Fibroblast of lung (primary cell): ENCODE measurements at regions not wholly inside any gene's neighbourhood (a gene's known extent, or its start where the extent isn't known, plus 50 kb on each side); places are given as distances from the start of the nearest gene placed in this dataset.

Experiments used
- DNase-seq, 2 donors: peaks; one replicate each; pipeline versions ENCODE4 v3.0.0 to v3.0.0-alpha.2; 2010; ENCODE audit warnings: low read depth in 2 of 2
- H2AFZ ChIP-seq: 2 replicates; pipeline ENCODE4 v1.5.1; 2012; ENCODE audit warnings: low read length, control low read depth, inconsistent platforms
- H3K27ac ChIP-seq: 2 replicates; pipeline ENCODE4 v1.5.1; 2011; ENCODE audit warnings: low read length, control low read depth; ENCODE audit not compliant: insufficient read depth
- H3K27me3 ChIP-seq: 2 replicates; pipeline ENCODE4 v1.5.1; 2011; ENCODE audit warnings: mild to moderate bottlenecking, low read length; ENCODE audit not compliant: control insufficient read depth, insufficient read depth
- H3K36me3 ChIP-seq: 2 replicates; pipeline ENCODE4 v1.5.1; 2011; ENCODE audit warnings: low read length; ENCODE audit not compliant: control insufficient read depth, insufficient read depth
- H3K4me1 ChIP-seq: 2 replicates; pipeline ENCODE4 v1.5.1; 2011; ENCODE audit warnings: low read length; ENCODE audit not compliant: control insufficient read depth, insufficient read depth; ENCODE audit errors: extremely low read depth
- H3K4me2 ChIP-seq: 2 replicates; pipeline ENCODE4 v1.5.1; 2011; ENCODE audit warnings: low read length, control low read depth; ENCODE audit not compliant: insufficient read depth; ENCODE audit errors: extremely low read depth
- H3K4me3 ChIP-seq, 4 experiments: fragments of 200-600 bp in 1 of 4; sonication (generic) in 1 of 4; replicated peaks in 1 of 4; 2 replicates each; pipeline ENCODE4 v1.5.1; 2011 to 2016; ENCODE audit warnings: low read length in 4 of 4, low read depth in 3 of 4, mild to moderate bottlenecking in 3 of 4, control low read depth in 2 of 4, inconsistent platforms in 1 of 4, mixed read lengths in 1 of 4; ENCODE audit not compliant: insufficient read depth in 1 of 4; ENCODE audit errors: control extremely low read depth in 1 of 4
- H3K79me2 ChIP-seq: 2 replicates; pipeline ENCODE4 v1.5.1; 2012; ENCODE audit warnings: mild to moderate bottlenecking, low read length, inconsistent platforms; ENCODE audit not compliant: control insufficient read depth, insufficient read depth
- H3K9ac ChIP-seq: 2 replicates; pipeline ENCODE4 v1.5.1; 2011; ENCODE audit warnings: mild to moderate bottlenecking, low read length, control low read depth; ENCODE audit not compliant: insufficient read depth
- H3K9me3 ChIP-seq: 2 replicates; pipeline ENCODE4 v1.5.1; 2012; ENCODE audit warnings: low read depth, low read length; ENCODE audit not compliant: control insufficient read depth, insufficient read depth
- H4K20me1 ChIP-seq: 2 replicates; pipeline ENCODE4 v1.5.1; 2011; ENCODE audit warnings: low read length; ENCODE audit not compliant: control insufficient read depth, insufficient read depth; ENCODE audit errors: extremely low read depth
- CTCF ChIP-seq, 2 donors: IDR thresholded peaks in 1 of 2; conservative IDR thresholded peaks in 1 of 2; 1 replicate in 1 of 2; 2 replicates in 1 of 2; pipeline ENCODE4 v1.5.1; 2011 to 2012; ENCODE audit warnings: low read length in 2 of 2, control low read depth in 1 of 2, inconsistent platforms in 1 of 2, low read depth in 1 of 2, mild to moderate bottlenecking in 1 of 2
- EZH2 ChIP-seq: IDR thresholded peaks from 2 replicates; pipeline ENCODE4 v1.5.1; 2012; ENCODE audit warnings: low read length, control low read depth, mild to moderate bottlenecking; ENCODE audit errors: missing control alignments

GRCh38 chr14:97544571-97544970, 747.4 kb downstream of the VRK1 start:
- Histone ChIP-seq H3K4me2 (no peak overlapping the region), H3K36me3 (no peaks in the 10 kb centered on the region), H3K9me3 (no peaks in the 10 kb centered on the region), H3K27ac (no peak overlapping the region), H3K79me2 (no peaks in the 10 kb centered on the region), H3K9ac (no peak overlapping the region), H4K20me1 (no peaks in the 10 kb centered on the region), H2AFZ (no peak overlapping the region), H3K27me3 (no peaks in the 10 kb centered on the region), H3K4me1 (no peaks in the 10 kb centered on the region), H3K4me3 (no peak overlapping the region)
- DNase-seq, result no peak
- TF ChIP-seq CTCF (conservative IDR thresholded peaks at IDR 0.05 in 1 of 2, IDR thresholded peaks at IDR 0.05 in 1 of 2; ENCODE audit: low read depth in 1 of 2, low read length in 2 of 2), result no peak
- no peak for TF ChIP-seq EZH2

GRCh38 chr14:97546491-97547230, 749.5 kb downstream of the VRK1 start:
- H2AFZ ChIP-seq, result no peak overlapping the region
- no peaks in the 10 kb centered on the region for H3K79me2 ChIP-seq
- no peak for DNase-seq
- H3K9me3 ChIP-seq, result no peaks in the 10 kb centered on the region
- TF ChIP-seq EZH2, result no peak
- no peak for TF ChIP-seq CTCF (conservative IDR thresholded peaks at IDR 0.05 in 1 of 2, IDR thresholded peaks at IDR 0.05 in 1 of 2; ENCODE audit: low read depth in 1 of 2, low read length in 2 of 2)
- no peak overlapping the region for H3K9ac ChIP-seq
- H3K27ac ChIP-seq, result no peak overlapping the region
- no peak overlapping the region for H3K4me3 ChIP-seq
- H3K4me2 ChIP-seq, result no peak overlapping the region
- no peaks in the 10 kb centered on the region for H3K27me3 ChIP-seq
- no peaks in the 10 kb centered on the region for H3K36me3 ChIP-seq
- H4K20me1 ChIP-seq, result no peaks in the 10 kb centered on the region
- H3K4me1 ChIP-seq, result no peaks in the 10 kb centered on the region

- no peak overlapping the region for H3K4me2 ChIP-seq
- H3K27me3 ChIP-seq, result no peaks in the 10 kb centered on the region
- H3K4me1 ChIP-seq, result no peaks in the 10 kb centered on the region
- no peak overlapping the region for H3K9ac ChIP-seq
- H3K4me3 ChIP-seq, result no peak overlapping the region
- DNase-seq, result no peak
- no peak overlapping the region for H2AFZ ChIP-seq
- H3K79me2 ChIP-seq, result no peaks in the 10 kb centered on the region
- no peak for TF ChIP-seq EZH2
- H3K27ac ChIP-seq, result no peak overlapping the region
- H3K9me3 ChIP-seq, result no peaks in the 10 kb centered on the region
- H3K36me3 ChIP-seq, result no peaks in the 10 kb centered on the region
- no peaks in the 10 kb centered on the region for H4K20me1 ChIP-seq
These were observed 753.3 kb downstream of the VRK1 start for GRCh38 chr14:97550463-97550862.
